B cell (primary cell): ENCODE measurements at regions not wholly inside any gene's neighbourhood (a gene's known extent, or its start where the extent isn't known, plus 50 kb on each side); places are given as distances from the start of the nearest gene placed in this dataset.

Experiments
- ATAC-seq: fragments of 200-7000 bp; cut with Tn5 transposase; one replicate; pipeline ENCODE4 v1.10.0; 2021; ENCODE audit warnings: low read depth, mild to moderate bottlenecking, moderate number of reproducible peaks, moderate library complexity
- CTCF ChIA-PET: fragments of 350-600 bp; sonication (Branson Sonifier 250); formaldehyde crosslinking; loops from one replicate; lab custom pipeline; 2021; ENCODE audit warnings: antibody characterized with exemption, inconsistent platforms; lab: Charles Lee
- POLR2A ChIA-PET: fragments of 350-600 bp; sonication (Branson Sonifier 250); formaldehyde crosslinking; loops from one replicate; lab custom pipeline; 2021; ENCODE audit warnings: antibody characterized with exemption; lab: Charles Lee
- DNase-seq: peaks from one replicate; pipeline ENCODE4 v3.0.0; 2013
- H2AFZ ChIP-seq: 2 replicates; pipeline ENCODE4 v1.6.1; 2012; ENCODE audit warnings: mild to moderate bottlenecking, low read depth, low read length; ENCODE audit not compliant: insufficient read depth, poor library complexity, severe bottlenecking
- H3K27ac ChIP-seq, 2 donors: 1 replicate in 1 of 2; 2 replicates in 1 of 2; pipeline ENCODE4 v1.5.1; 2012 to 2013; ENCODE audit warnings: low read length in 2 of 2, mild to moderate bottlenecking in 2 of 2, moderate library complexity in 1 of 2
- H3K27me3 ChIP-seq, 4 experiments: fragments of 200-600 bp in 1 of 4; sonication (generic) in 1 of 4; replicated peaks in 1 of 4; 1 replicate in 2 of 4; 2 replicates in 2 of 4; pipeline versions ENCODE4 v1.6.1 to v1.7.0; 2013 to 2016; ENCODE audit warnings: low read length in 3 of 4, mild to moderate bottlenecking in 2 of 4, mixed read lengths in 1 of 4, moderate library complexity in 1 of 4; ENCODE audit not compliant: insufficient read depth in 4 of 4, control insufficient read depth in 3 of 4; ENCODE audit errors: control extremely low read depth in 1 of 4
- H3K36me3 ChIP-seq, 2 experiments: replicated peaks in 1 of 2; 1 replicate in 1 of 2; 2 replicates in 1 of 2; pipeline versions ENCODE4 v1.6.1 to v1.7.1; 2013; ENCODE audit warnings: low read length in 1 of 2; ENCODE audit not compliant: insufficient read depth in 2 of 2, control insufficient read depth in 1 of 2; ENCODE audit errors: control extremely low read depth in 1 of 2, extremely low read depth in 1 of 2
- H3K4me1 ChIP-seq, 2 donors: fragments of 200-600 bp in 1 of 2; sonication (generic) in 1 of 2; 1 replicate in 1 of 2; 2 replicates in 1 of 2; pipeline versions ENCODE4 v1.5.1 to v1.6.1; 2013 to 2017; ENCODE audit warnings: low read length in 2 of 2; ENCODE audit not compliant: control insufficient read depth in 2 of 2, insufficient read depth in 2 of 2
- H3K4me2 ChIP-seq: replicated peaks from 2 replicates; pipeline ENCODE3; 2012; ENCODE audit warnings: mild to moderate bottlenecking, low read depth, low read length; ENCODE audit not compliant: poor library complexity, severe bottlenecking
- H3K4me3 ChIP-seq, 5 experiments: fragments of 200-600 bp in 1 of 5; sonication (generic) in 1 of 5; 1 replicate in 3 of 5; 2 replicates in 2 of 5; pipeline versions ENCODE4 v1.5.1 to v1.7.0; 2011 to 2016; ENCODE audit warnings: low read length in 4 of 5, mild to moderate bottlenecking in 4 of 5, low read depth in 2 of 5, control low read depth in 1 of 5, moderate library complexity in 1 of 5; ENCODE audit not compliant: insufficient read depth in 1 of 5; ENCODE audit errors: control extremely low read depth in 1 of 5, extremely low read depth in 1 of 5
- H3K79me2 ChIP-seq: fragments of 200-600 bp; sonication (generic); one replicate; pipeline ENCODE4 v1.6.0; 2016; ENCODE audit warnings: low read length; ENCODE audit not compliant: control insufficient read depth, insufficient read depth
- H3K9ac ChIP-seq: fragments of 200-600 bp; sonication (generic); 2 replicates; pipeline ENCODE4 v1.6.1; 2017; ENCODE audit warnings: mild to moderate bottlenecking, low read length, moderate library complexity
- H3K9me3 ChIP-seq, 3 donors: one replicate each; pipeline versions ENCODE4 v1.6.1 to v1.7.1; 2013; ENCODE audit warnings: low read length in 2 of 3; ENCODE audit not compliant: control insufficient read depth in 2 of 3, insufficient read depth in 1 of 3; ENCODE audit errors: control extremely low read depth in 1 of 3
- H4K20me1 ChIP-seq: 2 replicates; pipeline ENCODE4 v1.6.0; 2012; ENCODE audit warnings: mild to moderate bottlenecking, low read length; ENCODE audit not compliant: insufficient read depth, control insufficient read depth, poor library complexity, severe bottlenecking
- H3K27ac Mint-ChIP-seq: one replicate; pipeline ENCODE4 v1.8.0; 2021; ENCODE audit warnings: mixed read lengths
- H3K27me3 Mint-ChIP-seq: one replicate; pipeline ENCODE4 v1.8.0; 2021; ENCODE audit warnings: mixed read lengths
- H3K4me1 Mint-ChIP-seq: one replicate; pipeline ENCODE4 v1.8.0; 2021; ENCODE audit warnings: mixed read lengths
- H3K4me3 Mint-ChIP-seq: one replicate; pipeline ENCODE4 v1.8.0; 2021; ENCODE audit warnings: mixed read lengths
- H3K9me3 Mint-ChIP-seq: one replicate; pipeline ENCODE4 v1.8.0; 2022; ENCODE audit warnings: mixed read lengths; ENCODE audit not compliant: insufficient read depth
- EZH2 ChIP-seq: IDR thresholded peaks from 2 replicates; pipeline ENCODE4 v1.6.1; 2012; ENCODE audit warnings: borderline replicate concordance, low read depth, mild to moderate bottlenecking, moderate library complexity, low read length; ENCODE audit not compliant: insufficient read depth, poor library complexity, severe bottlenecking
- WGBS: methylation state at CpG from one replicate; pipeline ENCODE4 v1.1.5; 2013; ENCODE audit warnings: missing lambda C conversion rate; ENCODE audit not compliant: insufficient coverage; 5-methylcytosine and 5-hydroxymethylcytosine counted together
- intact Hi-C: fragments of 100-400 bp; cut with micrococcal nuclease; formaldehyde crosslinking; loops from one replicate; pipeline ENCODE4 v1.10.0; 2022
- TF ChIP-seq, protein P1 (sequence below): fragments of 200-600 bp; IDR thresholded peaks from one replicate; pipeline ENCODE4 v1.8.0; 2022; ENCODE audit warnings: antibody characterized with exemption, mild to moderate bottlenecking

DNA sequence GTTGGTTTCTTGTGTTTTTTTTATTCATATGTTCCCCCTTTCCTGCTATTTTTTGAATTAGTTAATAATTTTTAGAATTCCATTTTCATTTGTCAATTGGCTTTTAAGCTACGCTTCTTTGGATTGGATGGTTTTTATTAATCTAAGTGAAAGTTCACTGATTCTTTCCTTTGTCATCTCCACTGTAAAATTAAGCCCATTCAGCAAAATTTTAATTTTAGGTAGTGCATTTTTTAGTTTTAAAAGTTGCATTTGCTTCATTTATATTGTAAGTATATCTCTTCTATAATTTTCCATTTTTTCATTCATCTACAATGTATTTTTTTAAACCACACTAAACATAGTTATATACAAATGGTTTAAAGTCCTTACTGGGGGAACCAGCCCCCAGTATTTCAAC lies 417.3 kb upstream of the HTR2C start:
- Mint-ChIP-seq H3K27me3 (no peaks in the 10 kb centered on the region), H3K9me3 (no peaks in the 10 kb centered on the region), H3K4me1 (no peaks in the 10 kb centered on the region), H3K27ac (no peak overlapping the region), H3K4me3 (no peak overlapping the region)
- Histone ChIP-seq H3K27ac (no peak overlapping the region), H2AFZ (no peak overlapping the region), H3K36me3 (no peaks in the 10 kb centered on the region), H3K79me2 (no peaks in the 10 kb centered on the region), H3K4me1 (no peaks in the 10 kb centered on the region), H3K4me2 (no peak overlapping the region), H3K9me3 (peaks cover 0 to 4% (median 0%) of the 10 kb centered on the region in 3 donors), H3K4me3 (no peak overlapping the region), H3K9ac (no peak overlapping the region), H4K20me1 (no peaks in the 10 kb centered on the region), H3K27me3 (no peaks in the 10 kb centered on the region)
- ChIA-PET CTCF (no interaction called here), POLR2A (no interaction called here)
- TF ChIP-seq, protein P1, sequence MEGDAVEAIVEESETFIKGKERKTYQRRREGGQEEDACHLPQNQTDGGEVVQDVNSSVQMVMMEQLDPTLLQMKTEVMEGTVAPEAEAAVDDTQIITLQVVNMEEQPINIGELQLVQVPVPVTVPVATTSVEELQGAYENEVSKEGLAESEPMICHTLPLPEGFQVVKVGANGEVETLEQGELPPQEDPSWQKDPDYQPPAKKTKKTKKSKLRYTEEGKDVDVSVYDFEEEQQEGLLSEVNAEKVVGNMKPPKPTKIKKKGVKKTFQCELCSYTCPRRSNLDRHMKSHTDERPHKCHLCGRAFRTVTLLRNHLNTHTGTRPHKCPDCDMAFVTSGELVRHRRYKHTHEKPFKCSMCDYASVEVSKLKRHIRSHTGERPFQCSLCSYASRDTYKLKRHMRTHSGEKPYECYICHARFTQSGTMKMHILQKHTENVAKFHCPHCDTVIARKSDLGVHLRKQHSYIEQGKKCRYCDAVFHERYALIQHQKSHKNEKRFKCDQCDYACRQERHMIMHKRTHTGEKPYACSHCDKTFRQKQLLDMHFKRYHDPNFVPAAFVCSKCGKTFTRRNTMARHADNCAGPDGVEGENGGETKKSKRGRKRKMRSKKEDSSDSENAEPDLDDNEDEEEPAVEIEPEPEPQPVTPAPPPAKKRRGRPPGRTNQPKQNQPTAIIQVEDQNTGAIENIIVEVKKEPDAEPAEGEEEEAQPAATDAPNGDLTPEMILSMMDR, result no peak
- ATAC-seq, result no peak
- no peak for DNase-seq
- intact Hi-C loops, result no loop called here
- no CpG with 5 or more reads among the region's 1 CpG for WGBS

DNA sequence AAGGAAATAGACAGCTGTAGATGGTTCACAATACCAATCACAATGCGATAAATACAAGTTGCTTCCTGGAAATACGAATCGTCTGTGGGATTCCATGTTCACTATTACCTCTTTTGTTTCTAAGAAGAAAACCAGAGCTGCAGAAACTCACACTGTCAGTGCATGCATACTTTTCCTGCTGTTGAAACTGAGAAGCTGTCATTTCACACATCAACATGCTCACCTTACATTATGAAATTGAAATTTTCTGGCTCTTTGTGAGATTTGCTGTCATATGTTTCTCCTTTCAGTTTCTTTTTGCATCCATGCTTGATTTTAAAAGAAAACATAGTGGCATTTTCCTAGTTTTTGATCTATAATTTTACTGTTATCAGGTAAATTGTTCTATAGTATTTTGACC lies 418.3 kb upstream of the HTR2C start:
- Mint-ChIP-seq H3K4me1 (no peaks in the 10 kb centered on the region), H3K27me3 (no peaks in the 10 kb centered on the region), H3K9me3 (no peaks in the 10 kb centered on the region), H3K4me3 (no peak overlapping the region), H3K27ac (no peak overlapping the region)
- Histone ChIP-seq H3K9ac (no peak overlapping the region), H3K27ac (no peak overlapping the region), H3K79me2 (no peaks in the 10 kb centered on the region), H3K9me3 (peaks cover 0 to 4% (median 0%) of the 10 kb centered on the region in 3 donors), H3K4me3 (no peak overlapping the region), H3K4me1 (no peaks in the 10 kb centered on the region), H3K36me3 (no peaks in the 10 kb centered on the region), H3K27me3 (no peaks in the 10 kb centered on the region), H3K4me2 (no peak overlapping the region), H2AFZ (no peak overlapping the region), H4K20me1 (no peaks in the 10 kb centered on the region)
- ATAC-seq, result no peak
- 90% methylated on average over 2 of the region's 3 CpGs for WGBS
- intact Hi-C loops, result no loop called here
- POLR2A ChIA-PET, result no interaction called here
- CTCF ChIA-PET, result no interaction called here
- no peak for DNase-seq
- TF ChIP-seq, protein P1, result no peak
- no peak for TF ChIP-seq EZH2
